NCI-H82 treated with DMSO at 0.1 percent for 48 hours (cell line): ENCODE measurements at regions not wholly inside any gene's neighbourhood (a gene's known extent, or its start where the extent isn't known, plus 50 kb on each side); places are given as distances from the start of the nearest gene placed in this dataset.
"Not testable (repeated sequence)": the region's sequence is repeated elsewhere in the genome, so short reads cannot be mapped to it uniquely, and the experiment has no call there.

Experiments used
- DNase-seq: peaks from one replicate; lab custom pipeline; 2025; ENCODE audit not compliant: unreplicated experiment; lab: John Stamatoyannopoulos, UW

DNA sequence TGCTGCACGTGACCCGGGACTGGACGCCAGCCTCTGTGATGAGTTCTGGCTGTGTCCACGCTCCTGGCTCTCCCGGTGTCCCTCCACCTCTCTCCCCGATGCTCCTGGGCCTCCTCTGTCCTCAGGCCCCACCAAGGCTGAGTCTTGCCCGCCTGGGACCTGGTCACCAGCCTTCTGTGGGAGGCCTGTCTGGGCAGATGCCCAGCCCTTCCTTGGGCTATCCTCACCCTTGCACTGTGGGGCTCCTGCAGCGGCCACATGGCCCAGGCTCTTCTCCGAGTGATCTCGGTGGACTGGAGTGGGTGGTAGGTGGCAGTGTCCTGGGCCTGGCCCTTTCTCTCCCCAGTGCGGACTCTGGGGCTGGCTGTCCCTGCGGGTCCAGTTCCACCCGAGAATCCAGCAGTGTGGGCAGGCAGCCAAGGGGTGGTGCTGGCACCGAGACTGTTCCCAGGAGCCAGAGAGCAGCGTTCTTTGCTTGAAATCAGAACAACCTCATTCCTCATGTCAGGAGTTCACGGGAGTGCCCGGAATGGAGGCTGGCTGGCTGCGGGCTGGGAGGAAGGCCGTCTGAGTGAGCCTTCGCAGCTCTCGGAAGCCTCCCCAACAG is 94.6 kb downstream of the TMEM121 start:
- not testable (repeated sequence) for DNase-seq

DNA sequence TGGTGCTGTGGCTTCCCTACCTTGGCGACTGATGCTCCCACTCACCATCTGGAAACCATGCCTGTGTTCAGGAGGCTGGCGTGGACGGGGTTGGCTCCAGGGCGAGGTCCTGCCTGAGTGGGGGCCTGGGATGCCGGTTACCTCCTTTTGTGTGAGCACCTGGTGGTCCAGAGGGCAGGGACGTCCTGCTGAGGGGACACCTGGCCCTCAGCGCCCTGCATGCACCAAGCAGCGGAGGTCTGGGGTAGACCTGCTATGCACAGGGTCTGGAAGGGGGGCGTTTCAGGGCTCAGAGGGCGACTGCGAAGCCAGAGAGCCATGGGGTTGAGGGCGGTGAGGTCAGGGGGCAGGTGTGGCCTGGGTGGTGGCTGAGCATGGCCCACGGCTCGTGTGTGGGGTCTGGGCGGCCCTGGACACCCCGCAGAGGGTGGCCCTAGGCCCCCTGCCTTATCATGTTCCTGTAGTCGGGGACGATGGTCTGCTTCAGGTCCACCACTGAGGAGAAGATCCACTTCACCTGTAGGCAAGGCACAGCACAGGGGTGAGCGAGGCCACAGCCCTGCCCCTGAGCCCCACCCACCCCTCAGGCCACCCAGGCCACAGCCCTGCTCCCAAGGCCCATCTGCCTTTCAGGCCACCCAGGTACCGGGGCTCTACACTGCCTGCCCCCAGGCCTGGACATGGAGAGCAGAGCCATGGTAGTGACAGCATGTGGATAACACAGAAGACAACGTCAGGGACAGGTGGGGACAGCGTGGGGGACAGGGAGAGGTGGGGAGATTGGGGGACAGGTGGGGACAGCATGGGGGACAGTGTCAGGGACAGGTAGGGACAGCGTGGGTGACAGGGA is 95.3 kb downstream of the TMEM121 start:
- DNase-seq = not testable (repeated sequence)

DNA sequence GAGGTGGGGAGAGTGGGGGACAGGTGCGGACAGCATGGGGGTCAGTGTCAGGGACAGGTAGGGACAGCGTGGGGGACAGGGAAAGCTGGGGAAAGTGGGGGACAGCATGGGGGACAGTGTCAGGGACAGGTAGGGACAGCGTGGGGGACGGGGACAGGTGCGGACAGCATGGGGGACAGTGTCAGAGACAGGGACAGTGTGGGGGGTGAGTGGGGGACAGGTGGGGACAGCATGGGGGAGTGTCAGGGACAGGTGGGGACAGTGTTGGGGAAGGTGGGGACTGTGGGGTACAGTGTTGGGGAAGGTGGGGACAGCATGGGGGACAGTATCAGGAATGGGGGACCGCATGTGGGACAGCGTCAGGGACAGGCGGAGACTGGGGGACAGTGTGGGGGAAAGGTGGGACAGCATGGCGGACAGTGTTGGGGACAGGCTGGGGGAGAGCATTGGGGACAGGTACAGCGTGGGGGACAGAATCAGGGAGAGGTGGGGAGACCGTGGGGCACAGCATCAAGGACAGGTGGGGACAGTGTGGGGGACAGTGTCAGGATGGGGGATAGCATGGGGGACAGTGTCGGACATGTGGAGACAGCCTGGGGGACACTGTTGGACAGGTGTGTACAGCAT is 96.1 kb downstream of the TMEM121 start:
- DNase-seq = no peak

DNA sequence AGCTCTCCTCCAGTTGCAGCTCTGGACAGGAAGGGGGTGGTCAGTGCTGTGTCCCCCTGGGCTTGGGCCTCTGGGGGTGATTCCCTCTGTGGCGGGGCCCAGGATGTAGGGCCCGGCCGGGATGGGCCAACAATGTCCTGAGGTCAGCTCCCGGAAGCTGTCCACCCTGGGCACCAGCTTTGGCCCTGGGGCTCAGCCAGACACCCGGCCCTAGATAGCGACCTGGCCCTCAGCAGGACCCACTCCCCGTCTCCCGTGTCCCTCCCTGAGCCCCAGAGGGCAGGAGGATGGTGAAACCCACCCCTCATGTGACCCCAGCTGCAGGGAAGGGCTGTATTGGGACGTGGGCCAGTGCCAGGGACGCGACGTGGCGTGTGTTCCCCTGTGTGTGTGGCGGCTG is 96.8 kb downstream of the TMEM121 start:
- not testable (repeated sequence) for DNase-seq

DNA sequence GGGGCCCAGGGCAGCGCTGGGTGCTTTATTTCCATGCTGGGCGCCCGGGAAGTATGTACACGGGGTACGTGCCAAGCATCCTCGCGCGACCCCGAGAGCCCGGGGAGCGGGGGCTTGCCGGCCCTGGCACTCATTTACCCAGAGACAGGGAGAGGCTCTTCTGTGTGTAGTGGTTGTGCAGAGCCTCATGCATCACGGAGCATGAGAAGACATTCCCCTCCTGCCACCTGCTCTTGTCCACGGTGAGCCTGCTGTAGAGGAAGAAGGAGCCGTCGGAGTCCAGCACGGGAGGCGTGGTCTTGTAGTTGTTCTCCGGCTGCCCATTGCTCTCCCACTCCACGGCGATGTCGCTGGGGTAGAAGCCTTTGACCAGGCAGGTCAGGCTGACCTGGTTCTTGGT is 98.0 kb downstream of the TMEM121 start:
- DNase-seq = not testable (repeated sequence)

DNA sequence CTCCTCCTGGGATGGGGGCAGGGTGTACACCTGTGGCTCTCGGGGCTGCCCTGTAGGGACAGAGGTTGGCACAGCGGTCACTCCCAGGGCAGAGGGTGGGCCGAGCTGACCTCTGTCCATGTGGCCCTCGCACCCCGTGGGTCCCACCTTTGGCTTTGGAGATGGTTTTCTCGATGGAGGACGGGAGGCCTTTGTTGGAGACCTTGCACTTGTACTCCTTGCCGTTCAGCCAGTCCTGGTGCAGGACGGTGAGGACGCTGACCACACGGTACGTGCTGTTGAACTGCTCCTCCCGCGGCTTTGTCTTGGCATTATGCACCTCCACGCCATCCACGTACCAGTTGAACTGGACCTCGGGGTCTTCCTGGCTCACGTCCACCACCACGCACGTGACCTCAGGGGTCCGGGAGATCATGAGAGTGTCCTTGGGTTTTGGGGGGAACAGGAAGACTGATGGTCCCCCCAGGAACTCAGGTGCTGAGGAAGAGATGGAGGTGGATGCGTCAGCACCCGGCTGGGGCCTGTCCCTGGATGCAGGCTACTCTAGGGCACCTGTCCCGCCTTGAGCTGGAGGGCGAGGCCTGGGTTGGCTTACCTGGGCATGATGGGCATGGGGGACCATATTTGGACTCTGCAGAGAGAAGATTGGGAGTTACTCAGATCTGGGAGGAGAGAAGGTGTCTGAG is 98.5 kb downstream of the TMEM121 start:
- DNase-seq = not testable (repeated sequence)

DNA sequence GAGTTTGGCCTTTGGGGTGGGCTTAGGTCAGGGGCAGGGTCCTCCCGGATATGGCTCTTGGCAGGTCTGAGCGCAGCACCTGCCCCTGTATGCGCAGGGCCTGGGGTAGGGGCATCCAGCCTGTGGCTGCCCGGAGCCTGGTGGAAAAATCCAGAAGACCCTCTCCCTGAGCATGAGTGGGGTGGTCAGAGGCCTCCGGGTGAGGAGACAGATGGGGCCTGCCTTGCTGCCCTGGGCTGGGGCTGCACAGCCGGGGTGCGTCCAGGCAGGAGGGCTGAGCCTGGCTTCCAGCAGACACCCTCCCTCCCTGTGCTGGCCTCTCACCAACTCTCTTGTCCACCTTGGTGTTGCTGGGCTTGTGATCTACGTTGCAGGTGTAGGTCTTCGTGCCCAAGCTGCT is 99.1 kb downstream of the TMEM121 start:
- DNase-seq = not testable (repeated sequence)

DNA sequence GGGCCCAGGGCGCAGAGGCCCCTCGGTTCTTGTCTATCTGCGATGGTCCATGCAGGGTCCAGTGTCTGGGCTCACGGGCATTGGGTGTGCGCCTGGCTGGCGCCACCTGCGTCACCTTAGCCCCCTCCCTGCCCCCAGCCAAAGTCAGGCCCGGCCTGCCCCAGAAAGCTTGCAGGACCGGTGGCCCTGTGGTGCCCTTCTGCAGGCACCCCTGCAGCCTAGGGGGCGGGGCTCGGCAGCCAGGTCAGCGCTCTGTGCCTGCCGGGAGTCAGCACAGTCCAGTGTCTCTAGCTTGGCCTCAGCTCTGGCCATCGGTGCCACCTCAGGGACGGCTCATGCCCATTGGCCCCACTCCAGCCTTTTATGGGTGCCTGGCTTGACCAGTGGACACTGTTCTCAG is 99.7 kb downstream of the TMEM121 start:
- DNase-seq = not testable (repeated sequence)

DNA sequence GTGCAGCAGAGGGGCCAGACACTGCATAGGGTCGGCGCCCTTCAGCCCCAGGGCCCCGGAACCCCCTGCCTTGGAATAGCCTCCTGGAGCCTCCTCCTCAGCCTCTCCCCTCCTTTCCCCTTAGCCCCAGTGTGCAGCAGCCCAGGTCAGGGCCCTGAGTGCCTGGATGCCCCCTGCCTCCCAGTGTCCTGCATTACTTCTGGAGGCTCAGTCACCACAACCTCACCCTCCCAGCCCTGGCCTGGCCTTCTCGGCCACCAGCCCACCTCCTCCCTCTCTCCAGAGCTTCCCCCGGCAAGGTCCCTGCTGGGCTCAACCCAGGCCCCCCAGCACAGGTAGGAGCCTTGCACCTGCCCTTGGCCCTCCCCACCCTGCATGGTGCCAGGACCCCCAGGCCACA is 100.3 kb downstream of the TMEM121 start:
- not testable (repeated sequence) for DNase-seq

DNA sequence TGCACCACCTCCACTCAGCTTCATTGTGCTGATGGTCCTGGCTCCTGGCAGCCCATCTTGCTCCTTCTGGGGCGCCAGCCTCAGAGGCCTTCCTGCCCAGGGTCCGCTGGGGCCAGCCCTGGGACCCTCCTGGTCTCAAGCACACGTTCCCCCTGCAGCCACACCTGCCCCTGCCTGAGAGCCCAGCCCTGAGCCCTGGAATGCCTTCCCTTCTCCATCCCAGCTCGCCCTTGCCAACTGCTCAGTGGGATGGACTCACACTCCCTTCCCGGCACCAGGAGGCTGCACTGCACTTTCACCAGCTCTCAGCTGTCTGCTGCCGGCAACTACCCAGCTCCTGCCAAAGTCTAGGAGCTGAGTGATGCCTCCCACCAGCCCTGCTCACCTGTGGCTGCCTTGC is 100.9 kb downstream of the TMEM121 start:
- not testable (repeated sequence) for DNase-seq

DNA sequence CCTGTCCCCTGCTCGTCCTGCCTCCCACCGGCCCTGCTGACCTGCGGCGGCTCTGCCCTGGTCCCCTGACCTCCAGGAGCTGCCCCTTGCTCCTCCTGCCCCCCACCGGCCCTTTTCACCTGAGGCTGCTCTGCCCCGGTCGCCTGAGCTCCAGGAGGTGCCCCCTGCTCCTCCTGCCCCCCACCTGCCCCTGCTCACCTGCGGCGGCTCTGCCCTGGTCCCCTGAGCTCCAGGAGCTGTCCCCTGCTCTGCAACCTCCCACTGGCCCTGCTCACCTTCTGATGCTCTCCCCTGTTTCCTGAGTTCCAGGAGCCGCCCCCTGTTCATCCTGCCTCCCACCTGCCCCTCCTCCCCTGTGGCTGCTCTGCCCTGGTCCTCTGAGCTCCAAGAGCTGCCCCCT is 101.3 kb downstream of the TMEM121 start:
- no peak for DNase-seq

DNA sequence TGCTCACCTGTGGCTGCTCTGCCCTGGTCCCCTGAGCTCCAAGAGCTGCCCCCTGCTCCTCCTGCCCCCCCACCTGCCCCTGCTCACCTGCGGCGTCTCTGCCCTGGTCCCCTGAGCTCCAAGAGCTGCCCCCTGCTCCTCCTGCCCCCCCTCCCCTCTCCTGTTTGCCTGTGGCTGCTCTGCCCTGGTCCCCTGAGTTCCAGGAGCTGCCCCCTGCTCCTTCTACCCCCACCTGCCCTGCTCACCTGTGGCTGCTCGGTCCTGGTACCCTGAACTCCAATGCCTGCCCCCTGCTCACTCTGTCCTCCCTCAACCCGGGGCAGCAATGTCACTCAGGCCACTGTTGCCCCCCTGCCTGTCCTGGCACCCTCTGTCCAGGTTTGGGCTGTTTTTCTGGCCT is 101.7 kb downstream of the TMEM121 start:
- DNase-seq = not testable (repeated sequence)

DNA sequence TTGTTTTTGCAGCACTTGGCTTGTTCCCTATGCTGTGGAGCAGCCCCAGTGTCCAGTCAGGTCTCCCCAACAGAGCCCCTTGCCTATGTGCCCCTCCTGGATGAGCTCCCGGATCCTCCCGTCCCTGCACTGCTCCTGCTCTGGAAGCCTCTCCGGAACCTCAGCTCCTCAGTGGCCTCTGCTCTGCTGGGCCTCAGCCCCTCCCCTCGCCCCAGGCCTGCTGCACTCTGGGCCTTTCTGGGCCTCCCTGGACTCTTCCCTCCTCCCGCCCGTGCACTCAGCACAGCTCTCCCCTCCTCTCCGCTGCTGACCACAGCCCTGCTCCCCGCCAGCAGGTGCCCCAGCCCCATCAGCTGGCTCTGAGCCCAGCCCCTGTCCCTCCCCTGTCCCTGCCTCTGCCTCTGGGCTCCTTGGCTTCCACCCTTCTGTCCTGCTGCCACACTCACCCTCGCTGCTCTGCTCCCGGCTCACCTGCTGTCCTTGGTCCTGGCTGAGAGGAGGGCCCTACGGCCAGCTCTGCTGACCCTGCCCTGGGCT is 102.2 kb downstream of the TMEM121 start:
- not testable (repeated sequence) for DNase-seq

DNA sequence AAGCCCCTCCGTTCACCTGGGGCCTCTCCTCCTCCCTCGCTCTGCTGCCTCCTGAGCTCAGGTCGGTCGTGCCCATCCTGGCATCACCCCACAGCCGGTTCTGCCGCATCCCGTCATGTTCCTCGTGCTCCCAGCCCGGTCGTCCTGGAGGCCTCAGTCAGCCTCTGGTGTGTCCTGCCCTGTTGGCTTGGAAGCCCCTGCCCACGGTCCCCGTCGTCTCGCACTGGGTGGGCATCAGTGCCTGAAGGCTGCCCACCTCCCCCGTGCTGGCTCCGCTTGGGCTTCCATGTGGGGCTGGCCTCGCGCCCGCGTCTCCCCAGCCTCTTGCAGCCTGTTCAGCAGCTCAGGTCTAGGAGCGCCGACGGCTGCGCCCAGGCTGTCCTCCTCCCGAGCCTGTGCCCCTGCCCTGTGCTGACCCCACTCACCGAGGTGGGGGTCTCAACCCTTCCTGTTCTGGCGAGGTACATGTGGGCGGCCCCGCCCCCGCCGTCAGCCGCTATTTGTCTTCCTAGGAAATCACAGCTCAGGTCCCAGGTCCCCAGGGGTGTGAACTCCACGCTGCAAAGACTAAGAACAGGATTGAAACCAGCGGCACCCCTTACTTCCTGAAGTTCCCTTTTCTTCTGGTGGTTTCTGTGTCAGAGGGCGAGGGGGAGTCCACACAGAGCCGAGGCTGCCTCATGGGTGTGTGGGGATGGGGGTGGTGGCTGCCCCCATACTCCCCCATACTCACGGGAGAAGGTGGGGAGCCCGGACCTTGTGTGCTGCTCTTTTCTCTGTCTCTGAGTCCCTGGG is 102.9 kb downstream of the TMEM121 start:
- not testable (repeated sequence) for DNase-seq

DNA sequence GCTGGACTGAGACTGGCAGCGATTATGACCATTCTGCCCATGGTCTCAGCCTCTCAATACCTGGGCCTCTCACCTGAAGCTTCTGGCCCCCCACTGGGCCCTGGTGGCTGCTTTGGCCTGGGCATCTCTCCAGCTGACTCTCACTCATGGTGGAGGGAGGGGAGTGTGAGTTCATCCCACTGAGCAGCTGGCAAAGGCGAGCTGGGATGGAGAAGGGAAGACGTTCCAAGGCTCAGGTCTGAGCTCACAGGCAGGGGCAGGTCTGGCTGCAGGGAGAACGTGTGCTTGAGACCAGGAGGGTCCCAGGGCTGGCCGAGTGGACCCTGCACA is 103.5 kb downstream of the TMEM121 start:
- DNase-seq = no peak

DNA sequence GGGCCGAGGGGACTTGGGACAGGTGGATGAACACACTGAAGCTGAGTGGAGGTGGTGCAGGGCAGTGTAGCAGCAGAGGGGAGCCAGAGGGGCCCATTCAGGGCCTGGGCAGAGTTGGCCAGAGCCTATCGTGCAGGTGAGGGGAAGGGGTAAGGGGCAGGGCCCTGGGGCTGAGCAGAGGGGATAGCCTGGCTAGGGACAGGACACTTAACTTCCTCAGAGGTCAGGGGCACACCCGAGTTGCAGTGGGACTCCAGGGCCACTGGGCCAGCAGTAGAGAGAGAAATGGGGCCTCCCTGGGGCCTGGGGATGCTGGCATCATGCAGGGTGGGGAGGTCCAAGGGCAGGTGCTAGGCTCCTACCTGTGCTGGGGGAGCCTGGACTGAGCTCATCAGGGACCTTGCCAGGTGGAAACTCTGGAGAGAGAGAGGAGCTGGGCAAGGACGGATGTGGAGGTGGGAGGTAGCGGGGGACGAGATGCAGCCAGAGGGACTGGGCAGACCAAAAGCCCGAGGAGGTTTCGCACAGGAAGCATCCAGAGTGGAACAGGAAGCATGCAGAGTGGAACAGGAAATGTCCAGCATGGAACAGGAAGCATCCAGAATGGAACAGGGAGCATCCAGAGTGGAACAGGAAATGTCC is 104.0 kb downstream of the TMEM121 start:
- DNase-seq = not testable (repeated sequence)

DNA sequence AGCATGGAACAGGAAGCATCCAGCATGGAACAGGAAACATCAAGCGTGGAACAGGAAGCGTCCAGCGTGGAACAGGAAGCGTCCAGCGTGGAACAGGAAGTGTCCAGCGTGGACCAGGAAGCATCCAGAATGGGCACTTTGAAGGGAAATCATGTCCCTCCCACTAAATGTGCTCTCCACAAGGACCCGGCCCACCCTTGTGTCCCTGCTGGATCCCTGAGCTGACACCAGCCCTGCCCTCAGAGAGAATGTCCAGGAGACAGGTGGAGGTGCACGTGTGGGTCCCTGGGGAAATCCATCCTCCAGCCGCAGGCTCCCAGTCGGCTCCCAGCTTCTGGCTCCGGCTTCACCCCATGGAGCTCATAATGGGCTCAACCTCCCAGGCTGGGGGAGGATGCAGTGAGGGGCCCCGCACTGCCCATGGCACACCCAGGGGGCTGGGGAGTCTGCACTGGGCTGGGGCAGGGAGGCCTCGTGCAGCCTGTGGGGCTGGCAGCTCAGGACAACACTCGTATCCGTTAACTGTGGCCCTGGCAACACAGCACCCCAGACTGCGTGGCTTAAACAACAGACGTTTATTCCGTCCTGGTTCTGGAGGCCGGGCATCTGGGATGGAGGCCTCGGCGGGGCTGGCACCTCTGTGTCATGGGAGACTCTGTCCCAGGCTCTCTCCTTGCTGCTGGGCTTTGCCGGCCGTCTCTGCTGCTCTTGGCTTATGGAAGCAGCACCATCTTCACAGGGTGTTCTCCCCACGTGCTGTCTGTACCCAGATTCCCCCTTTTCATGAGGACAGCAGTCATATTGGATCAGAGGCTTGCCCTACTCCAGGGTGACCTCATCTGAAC is 104.8 kb downstream of the TMEM121 start:
- not testable (repeated sequence) for DNase-seq

DNA sequence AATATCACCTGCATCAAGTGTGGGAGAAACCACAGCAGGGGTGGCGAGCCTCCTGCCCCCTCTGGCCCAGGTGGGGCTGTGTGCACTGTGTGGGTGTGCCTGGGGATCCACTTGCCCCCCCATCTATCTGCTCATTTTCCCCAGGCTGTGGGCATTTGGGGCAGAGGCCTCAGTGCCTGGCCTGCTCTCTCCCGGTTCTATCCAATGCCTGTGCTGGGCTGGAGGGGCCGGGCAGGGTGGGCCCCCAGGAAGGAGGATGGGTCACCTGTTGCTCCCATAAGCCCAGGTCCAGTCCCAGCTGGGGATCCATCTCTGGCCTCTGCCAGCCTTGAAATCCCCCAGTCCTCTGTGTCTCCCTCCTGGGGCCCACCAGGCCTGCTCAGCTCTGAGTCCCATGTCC is 105.6 kb downstream of the TMEM121 start:
- DNase-seq = no peak

DNA sequence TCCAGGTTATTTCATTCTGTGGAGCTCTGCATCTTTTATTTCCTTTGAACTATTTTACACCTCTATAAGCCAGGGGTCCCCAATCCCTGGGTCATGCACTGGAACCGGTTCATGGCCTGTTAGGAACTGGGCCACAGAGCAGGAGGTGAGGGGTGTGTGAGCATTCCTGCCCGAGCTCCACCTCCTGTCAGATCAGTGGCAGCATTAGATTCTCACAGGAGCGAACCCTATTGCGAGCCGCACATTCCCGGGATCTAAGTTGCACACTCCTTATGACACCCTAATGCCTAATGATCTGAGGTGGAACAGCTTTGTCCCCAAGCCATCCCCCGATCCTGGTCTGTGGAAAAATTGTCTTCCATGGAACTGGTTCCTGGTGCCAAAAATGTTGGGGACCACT is 107.2 kb downstream of the TMEM121 start:
- DNase-seq = not testable (repeated sequence)
